Epithelial cell of proximal tubule (primary cell): ENCODE measurements at regions not wholly inside any gene's neighbourhood (a gene's known extent, or its start where the extent isn't known, plus 50 kb on each side); places are given as distances from the start of the nearest gene placed in this dataset.

Experiments used
- DNase-seq: peaks from one replicate; pipeline ENCODE4 v3.0.0-alpha.2; 2011; ENCODE audit warnings: low read depth
- H3K4me3 ChIP-seq: 2 replicates; pipeline ENCODE4 v1.5.1; 2011; ENCODE audit warnings: low read depth, mild to moderate bottlenecking, low read length
- CTCF ChIP-seq: conservative IDR thresholded peaks from 2 replicates; pipeline ENCODE4 v1.5.1; 2012; ENCODE audit warnings: low read depth, mild to moderate bottlenecking, low read length

- no peak overlapping the region for H3K4me3 ChIP-seq
- TF ChIP-seq CTCF, result no peak
- DNase-seq, result no peak
These were observed 56.5 kb upstream of the BACH1 start for GRCh38 chr21:29242201-29242600.

DNA sequence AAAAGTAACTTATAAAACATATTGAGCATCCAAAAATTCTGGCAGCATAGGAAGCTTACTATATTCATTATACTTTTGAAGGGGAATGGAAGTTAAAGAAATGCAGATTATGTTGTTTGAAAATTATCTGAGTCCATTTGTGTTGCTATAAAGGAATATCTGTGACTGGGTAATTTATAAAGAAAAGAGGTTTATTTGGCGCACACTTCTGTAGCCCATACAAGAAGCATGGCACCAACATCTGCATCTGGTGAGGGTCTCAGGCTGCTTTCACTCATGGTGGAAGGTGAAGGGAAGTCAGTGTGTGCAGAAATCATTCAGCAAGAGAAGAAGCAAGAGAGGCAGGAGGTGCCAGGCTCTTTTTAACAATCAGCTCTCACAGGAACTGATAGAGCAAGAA, 55.5 kb upstream of the BACH1 start:
- H3K4me3 ChIP-seq, result no peak overlapping the region
- TF ChIP-seq CTCF, result no peak
- no peak for DNase-seq

DNA sequence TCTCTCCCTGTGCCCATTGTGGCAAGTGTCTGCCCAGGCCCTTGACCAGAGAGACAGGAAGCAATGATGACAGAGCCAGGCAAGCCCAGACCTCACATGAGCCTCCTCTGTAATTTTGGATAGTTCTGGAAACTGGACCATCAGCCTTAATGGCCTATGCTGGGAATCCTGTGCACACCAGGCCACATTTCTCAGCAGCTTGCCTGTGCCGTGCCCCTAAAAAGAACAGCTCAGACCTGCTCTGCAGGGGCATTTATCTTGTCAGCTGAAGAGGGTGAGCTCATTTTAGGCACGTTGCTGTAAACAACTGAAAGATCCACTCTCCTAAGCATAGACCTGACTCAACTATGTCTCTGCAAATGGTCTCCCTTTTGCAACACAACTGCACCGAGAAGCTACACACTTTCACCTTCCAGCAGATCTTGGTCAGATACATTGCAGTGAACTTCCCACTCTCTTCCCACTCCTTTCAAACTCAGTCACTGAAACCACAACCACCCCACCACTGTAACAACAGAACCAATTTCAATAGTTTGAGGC, 53.5 kb upstream of the BACH1 start:
- no peak for DNase-seq
- no peak for TF ChIP-seq CTCF
- no peak overlapping the region for H3K4me3 ChIP-seq

DNA sequence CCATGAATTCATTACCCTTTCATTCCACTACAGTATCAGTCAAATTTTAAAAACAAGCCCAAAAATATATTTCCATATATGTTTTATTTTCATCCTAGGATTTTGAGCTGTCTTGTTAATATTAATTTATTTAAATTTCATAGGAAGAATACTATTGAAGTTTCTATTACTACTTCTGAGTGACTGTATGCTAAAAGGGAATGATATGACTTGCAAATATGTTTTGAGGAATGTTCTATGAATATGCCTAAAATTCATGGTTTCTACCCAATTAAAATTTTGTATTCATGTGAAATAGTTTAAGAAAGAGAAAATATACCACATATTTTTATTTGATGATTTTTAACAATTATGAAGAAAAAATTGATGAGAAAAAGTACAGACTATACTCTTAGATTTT, 52.9 kb upstream of the BACH1 start:
- no peak for TF ChIP-seq CTCF
- H3K4me3 ChIP-seq, result no peak overlapping the region
- no peak for DNase-seq

DNA sequence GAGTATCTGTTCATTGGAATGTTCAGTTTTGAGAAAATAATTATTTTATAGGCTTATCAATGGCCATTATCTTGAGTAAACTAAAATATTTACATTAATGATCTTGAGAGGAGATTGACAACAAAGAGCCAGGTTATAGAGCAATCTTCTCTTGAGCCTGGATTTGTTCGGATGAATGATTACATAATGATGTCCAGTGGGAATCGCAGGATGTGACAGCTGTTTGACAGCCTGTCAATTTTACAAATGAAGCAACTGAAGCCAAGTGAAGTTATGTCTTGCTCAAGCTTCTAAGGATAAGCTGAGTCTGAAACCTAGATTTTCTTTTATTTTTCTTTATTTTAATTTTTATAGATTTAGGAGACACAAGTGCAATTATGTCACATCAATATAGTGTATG, 52.1 kb upstream of the BACH1 start:
- H3K4me3 ChIP-seq, result no peak overlapping the region
- TF ChIP-seq CTCF, result no peak
- DNase-seq, result no peak

DNA sequence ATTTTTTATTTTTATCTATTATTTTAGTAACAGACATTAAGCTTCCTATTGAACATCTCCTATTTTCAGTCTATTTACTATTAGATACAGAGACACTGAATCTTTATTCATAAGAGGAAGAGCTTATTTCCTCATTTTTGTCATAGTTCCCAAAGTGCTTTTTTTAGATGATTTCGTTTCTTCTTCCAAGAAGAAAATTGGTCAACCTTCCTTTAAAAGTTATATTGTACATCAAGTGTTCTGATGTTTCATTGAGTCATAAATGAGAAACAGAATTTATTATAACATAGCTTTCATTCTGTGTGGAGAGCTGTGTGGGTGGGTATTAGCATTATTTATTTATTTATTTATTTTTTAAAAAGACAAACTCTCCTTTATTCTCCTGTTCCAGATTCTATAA, 50.6 kb upstream of the BACH1 start:
- TF ChIP-seq CTCF, result no peak
- no peak for DNase-seq
- H3K4me3 ChIP-seq, result no peak overlapping the region
